ENCODE measurements at regions not wholly inside any gene's neighbourhood (a gene's known extent, or its start where the extent isn't known, plus 50 kb on each side); places are given as distances from the start of the nearest gene placed in this dataset.

- dilution Hi-C loops (cut with MboI; ENCODE audit: extremely low pct_ligation_motif_present, low sequenced_read_pairs) = no loop called here
- no peak overlapping the region for H3K4me2 ChIP-seq (ENCODE audit: control insufficient read depth, extremely low read depth, insufficient read depth, low read depth, low read length)
- no peak for FAIRE-seq
- TF ChIP-seq, protein P1, sequence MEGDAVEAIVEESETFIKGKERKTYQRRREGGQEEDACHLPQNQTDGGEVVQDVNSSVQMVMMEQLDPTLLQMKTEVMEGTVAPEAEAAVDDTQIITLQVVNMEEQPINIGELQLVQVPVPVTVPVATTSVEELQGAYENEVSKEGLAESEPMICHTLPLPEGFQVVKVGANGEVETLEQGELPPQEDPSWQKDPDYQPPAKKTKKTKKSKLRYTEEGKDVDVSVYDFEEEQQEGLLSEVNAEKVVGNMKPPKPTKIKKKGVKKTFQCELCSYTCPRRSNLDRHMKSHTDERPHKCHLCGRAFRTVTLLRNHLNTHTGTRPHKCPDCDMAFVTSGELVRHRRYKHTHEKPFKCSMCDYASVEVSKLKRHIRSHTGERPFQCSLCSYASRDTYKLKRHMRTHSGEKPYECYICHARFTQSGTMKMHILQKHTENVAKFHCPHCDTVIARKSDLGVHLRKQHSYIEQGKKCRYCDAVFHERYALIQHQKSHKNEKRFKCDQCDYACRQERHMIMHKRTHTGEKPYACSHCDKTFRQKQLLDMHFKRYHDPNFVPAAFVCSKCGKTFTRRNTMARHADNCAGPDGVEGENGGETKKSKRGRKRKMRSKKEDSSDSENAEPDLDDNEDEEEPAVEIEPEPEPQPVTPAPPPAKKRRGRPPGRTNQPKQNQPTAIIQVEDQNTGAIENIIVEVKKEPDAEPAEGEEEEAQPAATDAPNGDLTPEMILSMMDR (optimal IDR thresholded peaks at IDR 0.05 in 1 of 3, IDR thresholded peaks at IDR 0.05 in 1 of 3, conservative IDR thresholded peaks at IDR 0.05 in 1 of 3; ENCODE audit: extremely low read depth in 1 of 3, insufficient read depth in 2 of 3, low read length in 3 of 3) = no peak
- TF ChIP-seq EZH2 (IDR thresholded peaks at IDR 0.05; ENCODE audit: low read length) = no peak
- H3K9ac ChIP-seq (ENCODE audit: control insufficient read depth, extremely low read depth, insufficient read depth, low read length) = no peak overlapping the region
- H3K79me2 ChIP-seq (ENCODE audit: control insufficient read depth, insufficient read depth, low read length) = no peaks in the 10 kb centered on the region
- no peaks in the 10 kb centered on the region for H3K36me3 ChIP-seq (ENCODE audit: control insufficient read depth in 2 of 2, extremely low read depth in 1 of 2, insufficient read depth in 2 of 2, low read length in 2 of 2)
- peaks cover 11% of the 10 kb centered on the region for H3K4me1 ChIP-seq (ENCODE audit: control insufficient read depth, extremely low read depth, insufficient read depth, low read length)
- H3K4me3 ChIP-seq (ENCODE audit: control insufficient read depth in 2 of 3, extremely low read depth in 1 of 3, insufficient read depth in 2 of 3, low read depth in 1 of 3, low read length in 3 of 3) = no peak overlapping the region
- H3K27ac ChIP-seq (ENCODE audit: control insufficient read depth, insufficient read depth, low read length) = no peak overlapping the region
- H2AFZ ChIP-seq (ENCODE audit: control insufficient read depth, low read length) = no peak overlapping the region
- no peaks in the 10 kb centered on the region for H3K9me3 ChIP-seq (ENCODE audit: control insufficient read depth, low read depth, low read length)
- H4K20me1 ChIP-seq (ENCODE audit: control insufficient read depth, extremely low read depth, insufficient read depth, low read length) = no peaks in the 10 kb centered on the region
- no peaks in the 10 kb centered on the region for H3K9me1 ChIP-seq (ENCODE audit: control insufficient read depth, extremely low read depth, insufficient read depth, low read length)
- DNase-seq (ENCODE audit: low read depth, low spot score) = no peak
- H3K27me3 ChIP-seq (ENCODE audit: control insufficient read depth, extremely low read depth, insufficient read depth, low read length) = no peaks in the 10 kb centered on the region
Observed at GRCh38 chr3:152635389-152635788, 199.5 kb upstream of the P2RY1 start.

- Histone ChIP-seq H3K4me3 (ENCODE audit: control insufficient read depth in 2 of 3, extremely low read depth in 1 of 3, insufficient read depth in 2 of 3, low read depth in 1 of 3, low read length in 3 of 3) (no peak overlapping the region), H4K20me1 (ENCODE audit: control insufficient read depth, extremely low read depth, insufficient read depth, low read length) (no peaks in the 10 kb centered on the region), H3K9ac (ENCODE audit: control insufficient read depth, extremely low read depth, insufficient read depth, low read length) (no peak overlapping the region), H2AFZ (ENCODE audit: control insufficient read depth, low read length) (no peak overlapping the region), H3K4me2 (ENCODE audit: control insufficient read depth, extremely low read depth, insufficient read depth, low read depth, low read length) (no peak overlapping the region), H3K9me3 (ENCODE audit: control insufficient read depth, low read depth, low read length) (no peaks in the 10 kb centered on the region), H3K4me1 (ENCODE audit: control insufficient read depth, extremely low read depth, insufficient read depth, low read length) (peaks cover 11% of the 10 kb centered on the region), H3K9me1 (ENCODE audit: control insufficient read depth, extremely low read depth, insufficient read depth, low read length) (no peaks in the 10 kb centered on the region), H3K36me3 (ENCODE audit: control insufficient read depth in 2 of 2, extremely low read depth in 1 of 2, insufficient read depth in 2 of 2, low read length in 2 of 2) (no peaks in the 10 kb centered on the region), H3K27me3 (ENCODE audit: control insufficient read depth, extremely low read depth, insufficient read depth, low read length) (no peaks in the 10 kb centered on the region), H3K27ac (ENCODE audit: control insufficient read depth, insufficient read depth, low read length) (no peak overlapping the region), H3K79me2 (ENCODE audit: control insufficient read depth, insufficient read depth, low read length) (no peaks in the 10 kb centered on the region)
- dilution Hi-C loops (cut with MboI; ENCODE audit: extremely low pct_ligation_motif_present, low sequenced_read_pairs) = no loop called here
- no peak for DNase-seq (ENCODE audit: low read depth, low spot score)
- no peak for FAIRE-seq
- TF ChIP-seq, protein P1 (optimal IDR thresholded peaks at IDR 0.05 in 1 of 3, IDR thresholded peaks at IDR 0.05 in 1 of 3, conservative IDR thresholded peaks at IDR 0.05 in 1 of 3; ENCODE audit: extremely low read depth in 1 of 3, insufficient read depth in 2 of 3, low read length in 3 of 3) = no peak
- no peak for TF ChIP-seq EZH2 (IDR thresholded peaks at IDR 0.05; ENCODE audit: low read length)
Observed at GRCh38 chr3:152636651-152637050, 198.3 kb upstream of the P2RY1 start.

Data from keratinocyte (primary cell).